Activated T-cell treated with anti-CD3 and anti-CD28 coated beads, Interleukin-2, amount 50 U/mL, for 72 hours (primary cell): ENCODE measurements at regions not wholly inside any gene's neighbourhood (a gene's known extent, or its start where the extent isn't known, plus 50 kb on each side); places are given as distances from the start of the nearest gene placed in this dataset.

Source experiments
- ATAC-seq, 2 donors: fragments of 150-1000 bp; cut with Tn5 transposase; replicated peaks in 1 of 2; 2 replicates each; pipeline ENCODE4 v1.10.0; 2021; ENCODE audit warnings: moderate library complexity in 2 of 2, mild to moderate bottlenecking in 1 of 2
- DNase-seq, 2 donors: peaks; one replicate each; pipeline ENCODE4 v3.0.0; 2021 to 2022; ENCODE audit warnings: mixed read lengths in 1 of 2
- H3K27ac Mint-ChIP-seq: one replicate; pipeline ENCODE4 v1.8.0; 2022; ENCODE audit warnings: mild to moderate bottlenecking, moderate library complexity, mixed read lengths
- H3K27me3 Mint-ChIP-seq: one replicate; pipeline ENCODE4 v1.8.0; 2022; ENCODE audit warnings: low read depth, mixed read lengths
- H3K36me3 Mint-ChIP-seq, 2 donors: one replicate each; pipeline ENCODE4 v1.8.0; 2022; ENCODE audit warnings: mixed read lengths in 2 of 2, mild to moderate bottlenecking in 1 of 2; ENCODE audit not compliant: insufficient read depth in 2 of 2
- H3K4me1 Mint-ChIP-seq: one replicate; pipeline ENCODE4 v1.8.0; 2022; ENCODE audit warnings: low read depth, mixed read lengths
- H3K4me3 Mint-ChIP-seq, 2 donors: one replicate each; pipeline ENCODE4 v1.8.0; 2022; ENCODE audit warnings: mild to moderate bottlenecking in 2 of 2, mixed read lengths in 2 of 2, moderate library complexity in 2 of 2
- H3K9me3 Mint-ChIP-seq, 2 donors: one replicate each; pipeline ENCODE4 v1.8.0; 2022; ENCODE audit warnings: mixed read lengths in 2 of 2

DNA sequence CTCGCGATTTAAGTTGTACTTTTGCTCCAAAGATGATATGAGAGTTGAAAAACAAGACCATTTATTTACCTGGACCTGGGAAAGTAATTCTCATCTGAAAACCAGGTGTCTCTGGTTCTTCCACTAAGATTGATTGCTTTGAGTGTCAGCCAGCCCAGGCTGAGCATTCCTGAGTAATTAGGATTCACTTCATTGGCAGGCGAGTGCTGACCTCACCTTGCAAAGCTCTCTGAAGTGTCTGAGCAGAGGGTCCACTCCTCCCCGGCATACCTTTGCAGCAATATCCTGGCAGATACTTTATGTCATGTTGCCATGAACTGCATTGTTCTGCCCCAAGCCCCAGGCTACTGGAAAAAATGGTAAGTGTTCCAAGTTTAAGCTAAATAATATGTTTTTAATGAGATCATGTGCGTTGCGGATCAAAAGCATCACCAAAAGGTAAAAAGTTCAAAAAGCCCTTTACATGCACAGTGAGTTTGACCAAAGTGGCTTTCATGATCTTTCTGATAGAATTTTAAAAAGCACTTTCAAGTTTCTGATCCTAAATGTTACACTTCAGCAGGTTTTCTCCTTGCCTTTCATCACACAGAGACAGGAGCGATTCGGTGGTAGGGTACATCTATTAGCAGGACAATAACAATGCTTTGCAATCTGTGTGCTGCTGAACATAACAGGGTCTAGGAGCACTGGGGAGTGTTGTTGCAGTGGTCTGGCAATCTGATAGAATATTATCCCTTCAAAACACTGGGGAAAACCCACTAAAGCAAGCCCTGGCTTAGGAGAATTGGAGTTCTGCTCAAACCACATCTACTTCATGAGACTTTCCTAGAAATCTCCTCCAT, 127.8 kb upstream of the EEF1E1 start:
- DNase-seq, result no peak
- Mint-ChIP-seq H3K4me1 (no peaks in the 10 kb centered on the region), H3K27ac (no peak overlapping the region), H3K4me3 (no peak overlapping the region), H3K9me3 (no peaks in the 10 kb centered on the region), H3K27me3 (peaks cover 15% of the 10 kb centered on the region), H3K36me3 (no peaks in the 10 kb centered on the region)
- ATAC-seq, result no peak

DNA sequence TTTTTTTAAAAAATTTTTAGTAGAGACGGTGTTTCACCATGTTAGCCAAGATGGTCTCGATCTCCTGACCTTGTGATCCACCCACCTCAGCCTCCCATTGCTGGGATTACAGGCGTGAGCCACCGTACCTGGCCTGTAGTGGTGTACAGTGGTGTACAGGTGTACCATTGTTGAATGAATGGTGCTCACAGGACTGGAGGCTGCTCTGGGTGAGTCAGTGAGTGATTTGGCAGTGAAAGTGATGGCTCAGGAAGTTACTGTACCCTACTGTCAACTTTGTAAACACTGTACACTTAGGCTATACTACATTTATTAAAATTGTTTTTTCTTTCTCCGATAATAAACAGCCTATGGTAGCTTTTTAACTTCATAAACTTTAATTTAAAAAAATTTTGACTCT, 122.8 kb upstream of the EEF1E1 start:
- Mint-ChIP-seq H3K4me3 (no peak overlapping the region), H3K36me3 (no peaks in the 10 kb centered on the region), H3K27ac (no peak overlapping the region), H3K9me3 (peaks cover 0 to 1% of the 10 kb centered on the region in 2 donors), H3K4me1 (no peaks in the 10 kb centered on the region), H3K27me3 (no peaks in the 10 kb centered on the region)
- ATAC-seq (no peak), DNase-seq (no peak)

GRCh38 chr6:8223678-8224077, 121.3 kb upstream of the EEF1E1 start:
- Mint-ChIP-seq H3K36me3 (no peaks in the 10 kb centered on the region), H3K4me1 (no peaks in the 10 kb centered on the region), H3K27me3 (no peaks in the 10 kb centered on the region), H3K9me3 (peaks cover 0 to 1% of the 10 kb centered on the region in 2 donors), H3K4me3 (no peak overlapping the region), H3K27ac (no peak overlapping the region)
- ATAC-seq (no peak), DNase-seq (no peak)

GRCh38 chr6:8219352-8219943, 117.1 kb upstream of the EEF1E1 start:
- H3K4me1 Mint-ChIP-seq, result no peaks in the 10 kb centered on the region
- peaks cover 0 to 1% of the 10 kb centered on the region in 2 donors for H3K9me3 Mint-ChIP-seq
- H3K4me3 Mint-ChIP-seq, result no peak overlapping the region
- H3K36me3 Mint-ChIP-seq, result no peaks in the 10 kb centered on the region
- ATAC-seq (peak; percentile 42 to 51), DNase-seq (peak; percentile 32 to 33)
- peaks cover 6% of the 10 kb centered on the region for H3K27me3 Mint-ChIP-seq
- H3K27ac Mint-ChIP-seq, result no peak overlapping the region

- H3K36me3 Mint-ChIP-seq, result no peaks in the 10 kb centered on the region
- no peaks in the 10 kb centered on the region for H3K4me1 Mint-ChIP-seq
- H3K9me3 Mint-ChIP-seq, result peaks cover 0 to 1% of the 10 kb centered on the region in 2 donors
- ATAC-seq, result no peak
- H3K4me3 Mint-ChIP-seq, result no peak overlapping the region
- no peak for DNase-seq
- no peak overlapping the region for H3K27ac Mint-ChIP-seq
- H3K27me3 Mint-ChIP-seq, result peaks cover 6% of the 10 kb centered on the region
Measured at GRCh38 chr6:8218861-8219260, 116.5 kb upstream of the EEF1E1 start.

GRCh38 chr6:8215631-8216030, 113.3 kb upstream of the EEF1E1 start:
- no peaks in the 10 kb centered on the region for H3K9me3 Mint-ChIP-seq
- ATAC-seq, result no peak
- H3K27ac Mint-ChIP-seq, result no peak overlapping the region
- H3K27me3 Mint-ChIP-seq, result peaks cover 18% of the 10 kb centered on the region
- no peaks in the 10 kb centered on the region for H3K36me3 Mint-ChIP-seq
- H3K4me3 Mint-ChIP-seq, result no peak overlapping the region
- DNase-seq, result no peak
- H3K4me1 Mint-ChIP-seq, result no peaks in the 10 kb centered on the region

DNA sequence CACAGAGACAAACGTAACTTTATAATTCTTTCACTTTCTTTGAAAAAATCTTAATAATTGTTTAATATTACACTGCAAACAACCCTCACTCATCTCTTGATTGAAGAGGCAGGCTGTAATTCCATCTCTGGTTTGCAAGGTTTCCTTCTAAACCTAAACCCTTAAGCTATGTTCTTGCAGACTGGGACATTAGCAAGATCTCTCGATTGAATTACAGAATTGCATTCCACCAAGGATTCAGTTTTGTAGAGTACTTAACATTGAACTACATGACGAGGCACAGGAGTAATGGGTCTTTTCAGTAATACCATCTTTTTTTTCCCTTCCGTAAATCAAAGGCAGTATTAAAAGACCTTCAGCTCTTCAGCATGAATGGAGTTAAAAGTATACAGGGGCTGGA, 111.6 kb upstream of the EEF1E1 start:
- H3K4me1 Mint-ChIP-seq, result no peaks in the 10 kb centered on the region
- H3K36me3 Mint-ChIP-seq, result no peaks in the 10 kb centered on the region
- no peak overlapping the region for H3K4me3 Mint-ChIP-seq
- no peak overlapping the region for H3K27ac Mint-ChIP-seq
- peaks cover 21% of the 10 kb centered on the region for H3K27me3 Mint-ChIP-seq
- DNase-seq (no peak), ATAC-seq (no peak)
- no peaks in the 10 kb centered on the region for H3K9me3 Mint-ChIP-seq

- ATAC-seq (no peak), DNase-seq (no peak)
- no peak overlapping the region for H3K27ac Mint-ChIP-seq
- H3K36me3 Mint-ChIP-seq, result no peaks in the 10 kb centered on the region
- H3K4me1 Mint-ChIP-seq, result no peaks in the 10 kb centered on the region
- H3K27me3 Mint-ChIP-seq, result peaks cover 21% of the 10 kb centered on the region
- H3K9me3 Mint-ChIP-seq, result no peaks in the 10 kb centered on the region
- H3K4me3 Mint-ChIP-seq, result no peak overlapping the region
Measured at GRCh38 chr6:8212720-8213434, 110.5 kb upstream of the EEF1E1 start.

DNA sequence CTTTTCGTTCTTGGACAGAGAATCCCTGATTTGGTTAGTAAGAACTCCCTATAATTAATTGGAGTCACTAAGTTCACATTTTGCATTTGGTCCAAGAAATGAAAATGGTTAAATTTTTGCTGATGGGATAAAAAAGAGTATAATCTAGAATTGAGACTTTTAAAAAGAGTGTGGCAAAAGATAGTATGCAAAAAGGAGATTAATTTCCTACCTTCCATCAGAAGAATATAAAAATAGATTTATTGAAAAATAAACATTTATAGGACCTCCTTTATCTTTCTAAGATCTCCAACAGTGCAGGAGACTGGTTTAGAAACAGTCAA, 105.5 kb upstream of the EEF1E1 start:
- DNase-seq, result no peak
- Mint-ChIP-seq H3K27ac (no peak overlapping the region), H3K9me3 (no peaks in the 10 kb centered on the region), H3K4me3 (no peak overlapping the region), H3K36me3 (no peaks in the 10 kb centered on the region), H3K4me1 (no peaks in the 10 kb centered on the region), H3K27me3 (peaks cover 29% of the 10 kb centered on the region)
- ATAC-seq, result no peak

DNA sequence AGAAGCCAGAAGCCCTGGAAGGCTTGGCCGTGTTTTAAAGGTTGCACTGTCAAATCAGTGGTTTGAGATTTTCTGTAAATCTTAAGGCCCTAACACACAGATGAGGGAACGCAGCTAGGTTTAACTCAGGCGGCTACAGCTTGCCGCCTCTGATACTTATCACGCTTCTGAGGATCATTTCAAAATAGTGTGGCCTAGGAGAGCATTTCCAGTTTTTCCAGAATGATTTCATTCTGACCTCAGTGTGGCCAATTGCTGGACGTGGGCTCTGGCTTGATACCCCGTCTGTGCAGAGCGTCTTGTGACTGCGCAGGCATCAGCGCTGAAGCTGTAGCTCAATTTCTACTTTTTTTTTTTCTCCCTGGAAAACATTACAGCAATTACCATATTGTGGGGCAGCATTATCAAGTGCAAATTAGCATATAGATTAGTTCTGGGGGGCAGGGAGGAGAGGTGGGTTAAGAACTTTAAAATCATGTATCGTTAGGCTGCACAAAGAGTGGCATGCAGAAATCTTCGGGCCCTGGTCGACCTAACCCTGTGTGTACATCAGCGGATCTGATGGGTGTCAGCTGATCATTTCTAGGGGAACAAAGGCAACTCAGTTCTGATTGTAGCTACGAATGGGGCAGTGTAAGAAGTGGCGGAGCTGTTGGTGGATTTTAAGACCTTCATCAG, 105.0 kb upstream of the EEF1E1 start:
- ATAC-seq (no peak), DNase-seq (no peak)
- H3K36me3 Mint-ChIP-seq, result no peaks in the 10 kb centered on the region
- no peak overlapping the region for H3K4me3 Mint-ChIP-seq
- no peak overlapping the region for H3K27ac Mint-ChIP-seq
- H3K4me1 Mint-ChIP-seq, result no peaks in the 10 kb centered on the region
- H3K9me3 Mint-ChIP-seq, result no peaks in the 10 kb centered on the region
- H3K27me3 Mint-ChIP-seq, result peaks cover 29% of the 10 kb centered on the region

- Mint-ChIP-seq H3K4me1 (no peaks in the 10 kb centered on the region), H3K4me3 (no peak overlapping the region), H3K27me3 (peaks cover 20% of the 10 kb centered on the region), H3K9me3 (no peaks in the 10 kb centered on the region), H3K36me3 (no peaks in the 10 kb centered on the region), H3K27ac (no peak overlapping the region)
- no peak for ATAC-seq
- no peak for DNase-seq
Measured at GRCh38 chr6:8203337-8203736, 101.0 kb upstream of the EEF1E1 start.

GRCh38 chr6:8201679-8202078, 99.3 kb upstream of the EEF1E1 start:
- Mint-ChIP-seq H3K27me3 (peaks cover 28% of the 10 kb centered on the region), H3K4me1 (no peaks in the 10 kb centered on the region), H3K4me3 (no peak overlapping the region), H3K36me3 (no peaks in the 10 kb centered on the region), H3K9me3 (no peaks in the 10 kb centered on the region), H3K27ac (no peak overlapping the region)
- DNase-seq, result no peak
- ATAC-seq, result no peak

- ATAC-seq (no peak), DNase-seq (no peak)
- Mint-ChIP-seq H3K27ac (no peak overlapping the region), H3K9me3 (no peaks in the 10 kb centered on the region), H3K4me3 (no peak overlapping the region), H3K27me3 (peaks cover 25% of the 10 kb centered on the region), H3K36me3 (no peaks in the 10 kb centered on the region), H3K4me1 (no peaks in the 10 kb centered on the region)
Measured at GRCh38 chr6:8200255-8200654, 97.9 kb upstream of the EEF1E1 start.
